ENCODE measurements at regions not wholly inside any gene's neighbourhood (a gene's known extent, or its start where the extent isn't known, plus 50 kb on each side); places are given as distances from the start of the nearest gene placed in this dataset.

DNA sequence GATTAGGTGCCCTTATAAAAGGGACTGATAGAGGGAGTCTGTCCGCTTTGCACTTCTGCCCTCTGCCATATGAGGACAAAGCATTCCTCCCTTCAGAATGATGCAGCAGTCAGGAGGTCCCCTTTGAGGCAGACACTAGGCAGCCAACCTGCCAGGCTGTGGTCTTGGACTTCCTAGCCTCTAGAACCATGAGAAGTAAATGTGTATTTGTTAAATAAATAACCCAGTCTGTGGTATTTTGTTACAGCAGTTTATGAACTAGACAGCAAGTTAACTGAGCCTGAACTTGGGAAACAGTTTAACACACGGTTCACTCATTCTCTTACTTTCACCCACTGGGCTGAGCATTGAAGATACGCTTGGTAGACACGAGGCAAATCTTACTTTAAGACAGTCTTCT, 313.2 kb downstream of the UQCRFS1 start:
- no peak for TF ChIP-seq SP1 (IDR thresholded peaks at IDR 0.05)
- TF ChIP-seq BHLHE40 (IDR thresholded peaks at IDR 0.05; ENCODE audit: borderline replicate concordance): no peak
